GM12878 (cell line): ENCODE measurements at regions not wholly inside any gene's neighbourhood (a gene's known extent, or its start where the extent isn't known, plus 50 kb on each side); places are given as distances from the start of the nearest gene placed in this dataset.

ENCODE experiments used
- ATAC-seq: fragments of 200-7000 bp; cut with Tn5 transposase; 3 replicates; pipeline ENCODE4 v1.9.1; 2020; ENCODE audit warnings: mild to moderate bottlenecking, moderate library complexity
- BruUV-seq: library from RNA; stranded (reverse); fragments of 400-500 nt; replicated peaks from 2 replicates; lab custom pipeline; 2021; lab: Mats Ljungman, UMichigan
- CTCF ChIA-PET: fragments of 300-600 bp; sonication (Branson Sonifier 250); formaldehyde crosslinking; extraction: SDS; loops from one replicate; lab custom pipeline; 2021; ENCODE audit warnings: inconsistent platforms; lab: Yijun Ruan, JAX
- POLR2A ChIA-PET: fragments of 350-600 bp; formaldehyde crosslinking; extraction: SDS; loops from one replicate; lab custom pipeline; 2021; ENCODE audit warnings: inconsistent platforms; lab: Charles Lee
- RAD21 ChIA-PET: fragments of 300-600 bp; sonication (Branson Sonifier 250); formaldehyde crosslinking; loops from one replicate; lab custom pipeline; 2023; ENCODE audit warnings: antibody characterized with exemption; ENCODE audit not compliant: unreplicated experiment; lab: Charles Lee
- SMC1A ChIA-PET: fragments of 300-600 bp; sonication (Branson Sonifier 250); formaldehyde crosslinking; loops from one replicate; lab custom pipeline; 2023; ENCODE audit not compliant: unreplicated experiment, uncharacterized antibody; lab: Charles Lee
- DNase-seq: peaks from one replicate; pipeline ENCODE4 v3.0.0-alpha.2; 2011; ENCODE audit warnings: low read depth, low spot score
- FAIRE-seq: peaks from 3 replicates; lab custom pipeline; 2011; peaks lifted over from hg19 to GRCh38; lab: Jason Lieb, UNC
- H2AFZ ChIP-seq: 2 replicates; pipeline ENCODE4 v1.6.0; 2011; ENCODE audit warnings: low read depth, low read length, control low read depth; ENCODE audit not compliant: control insufficient read depth
- H3K27ac ChIP-seq: 2 replicates; pipeline ENCODE4 v1.5.1; 2011; ENCODE audit warnings: control low read depth; ENCODE audit not compliant: control insufficient read depth, insufficient read depth
- H3K27me3 ChIP-seq, 2 experiments: replicated peaks in 1 of 2; 2 replicates each; pipeline versions ENCODE4 v1.6.0 to v1.6.1; 2011; ENCODE audit warnings: low read length in 1 of 2; ENCODE audit not compliant: control insufficient read depth in 2 of 2, insufficient read depth in 2 of 2
- H3K36me3 ChIP-seq, 2 experiments: 2 replicates each; pipeline ENCODE4 v1.5.1; 2011; ENCODE audit warnings: low read length in 1 of 2; ENCODE audit not compliant: control insufficient read depth in 2 of 2, insufficient read depth in 2 of 2
- H3K4me1 ChIP-seq: 2 replicates; pipeline ENCODE4 v1.6.1; 2011; ENCODE audit warnings: mild to moderate bottlenecking, low read length, moderate library complexity, mixed read lengths; ENCODE audit not compliant: control insufficient read depth, insufficient read depth
- H3K4me2 ChIP-seq: 2 replicates; pipeline ENCODE4 v1.6.0; 2011; ENCODE audit warnings: control low read depth; ENCODE audit not compliant: control insufficient read depth, insufficient read depth
- H3K4me3 ChIP-seq: fragments of 200-600 bp; sonication (generic); 2 replicates; pipeline ENCODE4 v1.5.1; 2016
- H3K79me2 ChIP-seq: 2 replicates; pipeline ENCODE4 v1.6.0; 2011; ENCODE audit warnings: low read length; ENCODE audit not compliant: control insufficient read depth, insufficient read depth
- H3K9ac ChIP-seq: 2 replicates; pipeline ENCODE4 v1.8.0; 2011; ENCODE audit warnings: low read length, control low read depth, mixed read lengths; ENCODE audit not compliant: control insufficient read depth, insufficient read depth
- H3K9me3 ChIP-seq: replicated peaks from 3 replicates; pipeline ENCODE4 v1.5.1; 2011; ENCODE audit warnings: mild to moderate bottlenecking, low read length; ENCODE audit not compliant: control insufficient read depth, insufficient read depth
- H4K20me1 ChIP-seq: 2 replicates; pipeline ENCODE4 v1.6.0; 2011; ENCODE audit not compliant: control insufficient read depth, insufficient read depth
- ATF7 ChIP-seq: fragments of 450-650 bp; IDR thresholded peaks from 2 replicates; pipeline ENCODE4 v1.6.1; 2016; ENCODE audit warnings: low read depth, mild to moderate bottlenecking
- CBX3 ChIP-seq: fragments of 200-600 bp; sonication (generic); IDR thresholded peaks from 2 replicates; pipeline ENCODE4 v1.6.1; 2016; ENCODE audit warnings: low read depth, borderline replicate concordance
- CTCF ChIP-seq, 3 experiments: IDR thresholded peaks in 2 of 3; conservative IDR thresholded peaks in 1 of 3; 2 replicates each; pipeline ENCODE4 v1.5.1; 2011; ENCODE audit warnings: low read depth in 3 of 3, low read length in 3 of 3, mild to moderate bottlenecking in 3 of 3, control low read depth in 2 of 3, moderate library complexity in 2 of 3, inconsistent platforms in 1 of 3, mixed read lengths in 1 of 3; ENCODE audit not compliant: control insufficient read depth in 2 of 3, insufficient read depth in 1 of 3; ENCODE audit errors: extremely low read depth in 1 of 3
- LARP7 ChIP-seq: fragments of 450-650 bp; IDR thresholded peaks from 2 replicates; pipeline ENCODE4 v1.6.1; 2017; ENCODE audit warnings: mild to moderate bottlenecking
- POLR2AphosphoS5 ChIP-seq: IDR thresholded peaks from 2 replicates; pipeline ENCODE4 v1.6.1; 2011; ENCODE audit warnings: mild to moderate bottlenecking, low read length, inconsistent platforms
- RAD21 ChIP-seq: IDR thresholded peaks from 2 replicates; pipeline ENCODE4 v1.6.1; 2011; ENCODE audit warnings: mild to moderate bottlenecking, low read depth, low read length, moderate library complexity; ENCODE audit not compliant: insufficient read depth
- RELA ChIP-seq: fragments of 450-650 bp; IDR thresholded peaks from 2 replicates; pipeline ENCODE4 v1.8.0; 2014; ENCODE audit warnings: borderline replicate concordance; ENCODE audit not compliant: partially characterized antibody
- RFX5 ChIP-seq: IDR thresholded peaks from 2 replicates; pipeline ENCODE4 v1.6.1; 2011; ENCODE audit warnings: low read depth, low read length, improper control_type of control experiment
- SREBF1 ChIP-seq: IDR thresholded peaks from 2 replicates; pipeline ENCODE4 v1.6.1; 2012; ENCODE audit warnings: mild to moderate bottlenecking, low read length
- SUPT20H ChIP-seq: IDR thresholded peaks from 2 replicates; pipeline ENCODE4 v1.6.1; 2011; ENCODE audit warnings: low read depth, mild to moderate bottlenecking, low read length, moderate library complexity, borderline replicate concordance; ENCODE audit not compliant: control insufficient read depth
- SUZ12 ChIP-seq: fragments of 200-600 bp; sonication (generic); IDR thresholded peaks from one replicate; pipeline ENCODE4 v1.6.1; 2018; ENCODE audit warnings: antibody characterized with exemption, mild to moderate bottlenecking; ENCODE audit not compliant: unreplicated experiment
- ZNF207 ChIP-seq: fragments of 450-650 bp; IDR thresholded peaks from 2 replicates; pipeline ENCODE4 v1.6.1; 2014; ENCODE audit warnings: antibody characterized with exemption, mild to moderate bottlenecking, borderline replicate concordance
- WGBS: methylation state at CpG from one replicate; pipeline ENCODE4 v1.1.6; 2016; ENCODE audit warnings: low lambda C conversion rate; ENCODE audit not compliant: insufficient replicate concordance, insufficient coverage; ENCODE audit errors: missing lambda C conversion rate; 5-methylcytosine and 5-hydroxymethylcytosine counted together
- in situ Hi-C: fragments of 300-500 bp; cut with MboI; formaldehyde crosslinking; loops from 9 replicates; pipeline ENCODE4 v1.14.3; 2018; ENCODE audit warnings: mixed read lengths
- intact Hi-C: fragments of 100-400 bp; cut with micrococcal nuclease; formaldehyde crosslinking; loops from one replicate; pipeline ENCODE4 v1.14.2; 2022; ENCODE audit not compliant: unreplicated experiment
- TF ChIP-seq, protein P1 (sequence below): fragments of 450-650 bp; conservative IDR thresholded peaks from 2 replicates; pipeline ENCODE4 v1.6.1; 2017; ENCODE audit warnings: mild to moderate bottlenecking, moderate library complexity

DNA sequence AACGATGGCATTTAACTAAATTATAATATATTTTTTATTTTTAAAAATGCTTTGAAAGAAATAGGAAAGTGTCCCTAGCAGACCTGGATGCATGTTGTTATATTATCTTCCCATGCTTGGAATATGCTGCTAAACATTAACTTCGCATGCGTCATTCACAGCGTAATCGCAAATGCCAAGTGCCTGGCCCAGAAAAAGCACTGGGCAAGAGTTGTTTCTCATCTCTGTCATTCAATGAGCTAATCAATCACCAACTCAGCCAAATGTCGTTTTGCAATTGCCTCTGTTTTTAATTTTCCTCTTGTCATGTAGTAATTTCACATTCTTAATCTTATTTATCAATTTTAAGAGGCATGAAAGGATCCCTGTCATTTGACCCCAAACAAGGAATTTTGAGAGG is 1421.9 kb downstream of the BRD1 start:
- WGBS: 53% methylated on average over 6 of the region's 6 CpGs
- no peak for ATAC-seq
- ChIA-PET POLR2A (no interaction called here), RAD21 (no interaction called here), CTCF (no interaction called here), SMC1A (no interaction called here)
- H3K9me3 ChIP-seq: no peaks in the 10 kb centered on the region; the same call in 2 of the 3 replicates
- no peaks in the 10 kb centered on the region for H3K4me1 ChIP-seq
- H3K9ac ChIP-seq: no peak overlapping the region
- DNase-seq: no peak
- TF ChIP-seq ATF7 (no peak), ZNF207 (no peak)
- H3K4me2 ChIP-seq: no peak overlapping the region
- H2AFZ ChIP-seq: no peak overlapping the region
- FAIRE-seq: no peak
- H3K27ac ChIP-seq: no peak overlapping the region
- in situ Hi-C loops (no loop called here), intact Hi-C loops (no loop called here)
- no peaks in the 10 kb centered on the region for H3K27me3 ChIP-seq
- H3K4me3 ChIP-seq: no peak overlapping the region
- no peaks in the 10 kb centered on the region for H3K36me3 ChIP-seq
- H4K20me1 ChIP-seq: no peaks in the 10 kb centered on the region
- H3K79me2 ChIP-seq: no peaks in the 10 kb centered on the region
- no TSS peak for BruUV-seq

GRCh38 chr22:48404801-48405447 is 1422.7 kb downstream of the BRD1 start:
- Histone ChIP-seq H3K79me2 (no peaks in the 10 kb centered on the region), H3K9me3 (no peaks in the 10 kb centered on the region; the same call in 2 of the 3 replicates), H3K27ac (no peak overlapping the region), H3K4me3 (no peak overlapping the region), H3K36me3 (no peaks in the 10 kb centered on the region), H3K4me2 (no peak overlapping the region), H3K9ac (no peak overlapping the region), H4K20me1 (no peaks in the 10 kb centered on the region), H3K4me1 (no peaks in the 10 kb centered on the region), H2AFZ (no peak overlapping the region), H3K27me3 (no peaks in the 10 kb centered on the region)
- SMC1A ChIA-PET: no interaction called here
- FAIRE-seq (no peak), ATAC-seq (no peak), DNase-seq (no peak)
- POLR2A ChIA-PET: no interaction called here
- RAD21 ChIA-PET: no interaction called here
- no TSS peak for BruUV-seq
- whole genome bisulfite sequencing: 19% methylated on average over 16 of the region's 16 CpGs
- in situ Hi-C loops (no loop called here), intact Hi-C loops (no loop called here)
- CTCF ChIA-PET: no interaction called here
- TF ChIP-seq CBX3 (no peak), ATF7 (no peak), CTCF (IDR thresholded peaks at IDR 0.05 in 2 of 3, conservative IDR thresholded peaks at IDR 0.05 in 1 of 3; ENCODE audit: control insufficient read depth in 2 of 3, extremely low read depth in 1 of 3, insufficient read depth in 1 of 3, low read depth in 3 of 3, low read length in 3 of 3) (no peak), RFX5 (no peak), POLR2AphosphoS5 (no peak), SUZ12 (no peak), SREBF1 (no peak), LARP7 (no peak), SUPT20H (no peak), RAD21 (no peak), RELA (no peak)
- TF ChIP-seq, protein P1, sequence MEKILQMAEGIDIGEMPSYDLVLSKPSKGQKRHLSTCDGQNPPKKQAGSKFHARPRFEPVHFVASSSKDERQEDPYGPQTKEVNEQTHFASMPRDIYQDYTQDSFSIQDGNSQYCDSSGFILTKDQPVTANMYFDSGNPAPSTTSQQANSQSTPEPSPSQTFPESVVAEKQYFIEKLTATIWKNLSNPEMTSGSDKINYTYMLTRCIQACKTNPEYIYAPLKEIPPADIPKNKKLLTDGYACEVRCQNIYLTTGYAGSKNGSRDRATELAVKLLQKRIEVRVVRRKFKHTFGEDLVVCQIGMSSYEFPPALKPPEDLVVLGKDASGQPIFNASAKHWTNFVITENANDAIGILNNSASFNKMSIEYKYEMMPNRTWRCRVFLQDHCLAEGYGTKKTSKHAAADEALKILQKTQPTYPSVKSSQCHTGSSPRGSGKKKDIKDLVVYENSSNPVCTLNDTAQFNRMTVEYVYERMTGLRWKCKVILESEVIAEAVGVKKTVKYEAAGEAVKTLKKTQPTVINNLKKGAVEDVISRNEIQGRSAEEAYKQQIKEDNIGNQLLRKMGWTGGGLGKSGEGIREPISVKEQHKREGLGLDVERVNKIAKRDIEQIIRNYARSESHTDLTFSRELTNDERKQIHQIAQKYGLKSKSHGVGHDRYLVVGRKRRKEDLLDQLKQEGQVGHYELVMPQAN: no peak
